ENCODE measurements at regions not wholly inside any gene's neighbourhood (a gene's known extent, or its start where the extent isn't known, plus 50 kb on each side); places are given as distances from the start of the nearest gene placed in this dataset.

- TF ChIP-seq CTCF (IDR thresholded peaks at IDR 0.05) (no peak), POLR2A (IDR thresholded peaks at IDR 0.05) (no peak)
These were observed 120.4 kb downstream of the VEGFA start for GRCh38 chr6:43890197-43891062.

All from esophagus squamous epithelium (tissue), 4 donors.